Liver (tissue), 8 donors: ENCODE measurements at regions not wholly inside any gene's neighbourhood (a gene's known extent, or its start where the extent isn't known, plus 50 kb on each side); places are given as distances from the start of the nearest gene placed in this dataset.

Experiments
- DNase-seq: peaks from one replicate; pipeline ENCODE4 v3.0.0-alpha.2; 2017; ENCODE audit warnings: low spot score
- H3K27ac ChIP-seq, 2 donors: one replicate each; pipeline ENCODE4 v1.7.0; 2013; ENCODE audit warnings: inconsistent platforms in 2 of 2, low read length in 2 of 2, control low read depth in 1 of 2, low read depth in 1 of 2, mild to moderate bottlenecking in 1 of 2
- H3K27me3 ChIP-seq, 4 donors: one replicate each; pipeline versions ENCODE4 v1.6.1 to v1.7.0; 2013; ENCODE audit warnings: low read length in 3 of 4, inconsistent platforms in 1 of 4, mild to moderate bottlenecking in 1 of 4, moderate library complexity in 1 of 4; ENCODE audit not compliant: control insufficient read depth in 4 of 4, insufficient read depth in 4 of 4
- H3K36me3 ChIP-seq, 4 donors: one replicate each; pipeline versions ENCODE4 v1.6.1 to v1.7.0; 2013; ENCODE audit warnings: low read length in 3 of 4, mild to moderate bottlenecking in 3 of 4, low read depth in 1 of 4, moderate library complexity in 1 of 4; ENCODE audit not compliant: control insufficient read depth in 4 of 4, insufficient read depth in 3 of 4
- H3K4me1 ChIP-seq, 4 donors: one replicate each; pipeline versions ENCODE4 v1.6.1 to v1.7.0; 2013; ENCODE audit warnings: low read length in 3 of 4, mild to moderate bottlenecking in 3 of 4, moderate library complexity in 1 of 4; ENCODE audit not compliant: control insufficient read depth in 4 of 4, insufficient read depth in 4 of 4
- H3K4me3 ChIP-seq, 3 donors: one replicate each; pipeline versions ENCODE4 v1.6.1 to v1.7.0; 2013; ENCODE audit warnings: low read length in 3 of 3, control low read depth in 1 of 3, low read depth in 1 of 3, mild to moderate bottlenecking in 1 of 3
- H3K9ac ChIP-seq, 2 donors: one replicate each; pipeline ENCODE4 v1.7.0; 2013; ENCODE audit warnings: low read length in 2 of 2, mild to moderate bottlenecking in 2 of 2, moderate library complexity in 2 of 2, control low read depth in 1 of 2, low read depth in 1 of 2
- H3K9me3 ChIP-seq, 4 donors: one replicate each; pipeline versions ENCODE4 v1.6.1 to v1.7.0; 2013; ENCODE audit warnings: low read length in 3 of 4; ENCODE audit not compliant: control insufficient read depth in 4 of 4
- ATF3 ChIP-seq: IDR thresholded peaks from 2 replicates; pipeline ENCODE4 v1.6.1; 2016; ENCODE audit warnings: antibody characterized with exemption
- CTCF ChIP-seq: fragments of 150-350 bp; IDR thresholded peaks from 2 replicates; pipeline ENCODE4 v1.5.1; 2017; ENCODE audit warnings: improper control_type of control experiment, low read depth, low read length; ENCODE audit not compliant: missing input control
- EGR1 ChIP-seq, 2 donors: IDR thresholded peaks; 2 replicates each; pipeline ENCODE4 v1.6.1; 2016 to 2018; ENCODE audit warnings: antibody characterized with exemption in 2 of 2, low read depth in 2 of 2
- FOXA1 ChIP-seq: IDR thresholded peaks from 2 replicates; pipeline ENCODE4 v1.6.1; 2016; ENCODE audit warnings: antibody characterized with exemption
- FOXA2 ChIP-seq: IDR thresholded peaks from 2 replicates; pipeline ENCODE4 v1.6.1; 2016; ENCODE audit warnings: antibody characterized with exemption
- HNF4G ChIP-seq: IDR thresholded peaks from 2 replicates; pipeline ENCODE4 v1.6.1; 2016; ENCODE audit warnings: antibody characterized with exemption
- JUND ChIP-seq, 2 donors: IDR thresholded peaks; 2 replicates each; pipeline ENCODE4 v1.6.1; 2016; ENCODE audit warnings: antibody characterized with exemption in 2 of 2
- NR2F2 ChIP-seq: IDR thresholded peaks from 2 replicates; pipeline ENCODE4 v1.6.1; 2016; ENCODE audit warnings: antibody characterized with exemption
- RAD21 ChIP-seq, 2 donors: IDR thresholded peaks; 2 replicates each; pipeline ENCODE4 v1.6.1; 2016; ENCODE audit warnings: antibody characterized with exemption in 2 of 2, mild to moderate bottlenecking in 2 of 2
- TAF1 ChIP-seq: conservative IDR thresholded peaks from 2 replicates; pipeline ENCODE4 v1.6.1; 2016; ENCODE audit warnings: antibody characterized with exemption, mild to moderate bottlenecking
- YY1 ChIP-seq: IDR thresholded peaks from 2 replicates; pipeline ENCODE4 v1.6.1; 2016; ENCODE audit warnings: antibody characterized with exemption, mild to moderate bottlenecking
- ZBTB33 ChIP-seq: IDR thresholded peaks from 2 replicates; pipeline ENCODE4 v1.6.1; 2016; ENCODE audit warnings: antibody characterized with exemption
- WGBS: extraction: QIAGEN DNeasy Blood & Tissue Kit; methylation state at CpG from one replicate; pipeline ENCODE4 v1.1.7; 2013; 5-methylcytosine and 5-hydroxymethylcytosine counted together
- TF ChIP-seq, protein P1 (sequence below): IDR thresholded peaks from 2 replicates; pipeline ENCODE4 v1.6.1; 2016; ENCODE audit warnings: antibody characterized with exemption, mild to moderate bottlenecking
- donor health status: healthy.
- donor health status: healthy.
- donor health status: healthy.
- donor health status: healthy.
- donor health status: healthy.

DNA sequence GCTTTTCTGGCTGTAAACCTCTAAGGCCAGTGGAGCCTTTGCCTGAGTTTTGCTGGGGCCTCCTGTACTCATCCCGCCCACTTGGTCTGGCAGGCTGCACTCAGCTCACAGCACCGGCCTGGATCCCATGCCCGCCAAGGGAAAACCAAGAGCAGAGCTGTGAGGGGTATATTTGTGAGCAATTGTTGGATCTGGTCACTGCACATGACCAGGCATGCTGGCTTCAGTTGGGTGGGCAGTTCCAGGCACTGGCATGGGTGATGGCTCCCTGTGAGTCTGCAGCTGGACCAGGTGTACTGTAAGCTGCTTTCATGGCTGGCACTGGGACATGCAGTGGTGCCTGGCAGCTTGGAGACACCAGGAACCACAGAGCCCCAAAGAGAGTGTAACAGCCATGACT, 563.1 kb upstream of the RGS18 start (continued):
- no peak for TF ChIP-seq CTCF

- WGBS = 73% methylated on average over 4 of the region's 4 CpGs
- H3K36me3 ChIP-seq = no peaks in the 10 kb centered on the region
- H3K4me1 ChIP-seq = no peaks in the 10 kb centered on the region
- no peak overlapping the region for H3K9ac ChIP-seq
- no peaks in the 10 kb centered on the region for H3K27me3 ChIP-seq
- H3K27ac ChIP-seq = no peak overlapping the region
- TF ChIP-seq FOXA1 (no peak), NR2F2 (no peak), YY1 (no peak), TAF1 (no peak), RAD21 (IDR thresholded peaks at IDR 0.05) (no peak), ATF3 (no peak), ZBTB33 (no peak), FOXA2 (no peak), EGR1 (IDR thresholded peaks at IDR 0.05; ENCODE audit: low read depth in 2 of 2) (no peak), CTCF (no peak), HNF4G (no peak), JUND (IDR thresholded peaks at IDR 0.05) (no peak)
- TF ChIP-seq, protein P1, sequence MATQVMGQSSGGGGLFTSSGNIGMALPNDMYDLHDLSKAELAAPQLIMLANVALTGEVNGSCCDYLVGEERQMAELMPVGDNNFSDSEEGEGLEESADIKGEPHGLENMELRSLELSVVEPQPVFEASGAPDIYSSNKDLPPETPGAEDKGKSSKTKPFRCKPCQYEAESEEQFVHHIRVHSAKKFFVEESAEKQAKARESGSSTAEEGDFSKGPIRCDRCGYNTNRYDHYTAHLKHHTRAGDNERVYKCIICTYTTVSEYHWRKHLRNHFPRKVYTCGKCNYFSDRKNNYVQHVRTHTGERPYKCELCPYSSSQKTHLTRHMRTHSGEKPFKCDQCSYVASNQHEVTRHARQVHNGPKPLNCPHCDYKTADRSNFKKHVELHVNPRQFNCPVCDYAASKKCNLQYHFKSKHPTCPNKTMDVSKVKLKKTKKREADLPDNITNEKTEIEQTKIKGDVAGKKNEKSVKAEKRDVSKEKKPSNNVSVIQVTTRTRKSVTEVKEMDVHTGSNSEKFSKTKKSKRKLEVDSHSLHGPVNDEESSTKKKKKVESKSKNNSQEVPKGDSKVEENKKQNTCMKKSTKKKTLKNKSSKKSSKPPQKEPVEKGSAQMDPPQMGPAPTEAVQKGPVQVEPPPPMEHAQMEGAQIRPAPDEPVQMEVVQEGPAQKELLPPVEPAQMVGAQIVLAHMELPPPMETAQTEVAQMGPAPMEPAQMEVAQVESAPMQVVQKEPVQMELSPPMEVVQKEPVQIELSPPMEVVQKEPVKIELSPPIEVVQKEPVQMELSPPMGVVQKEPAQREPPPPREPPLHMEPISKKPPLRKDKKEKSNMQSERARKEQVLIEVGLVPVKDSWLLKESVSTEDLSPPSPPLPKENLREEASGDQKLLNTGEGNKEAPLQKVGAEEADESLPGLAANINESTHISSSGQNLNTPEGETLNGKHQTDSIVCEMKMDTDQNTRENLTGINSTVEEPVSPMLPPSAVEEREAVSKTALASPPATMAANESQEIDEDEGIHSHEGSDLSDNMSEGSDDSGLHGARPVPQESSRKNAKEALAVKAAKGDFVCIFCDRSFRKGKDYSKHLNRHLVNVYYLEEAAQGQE = no peak
- no peaks in the 10 kb centered on the region for H3K9me3 ChIP-seq
- no peak overlapping the region for H3K4me3 ChIP-seq
- DNase-seq = no peak
Observed at GRCh38 chr1:191608367-191608766, 549.9 kb upstream of the RGS18 start.
